NCI-H460 (cell line): ENCODE measurements at regions not wholly inside any gene's neighbourhood (a gene's known extent, or its start where the extent isn't known, plus 50 kb on each side); places are given as distances from the start of the nearest gene placed in this dataset.

Source experiments
- DNase-seq: peaks from one replicate; pipeline ENCODE4 v3.0.0-alpha.2; 2016; ENCODE audit warnings: low read depth; ENCODE audit errors: extremely low read depth

GRCh38 chr17:56648321-56648720, 54.8 kb downstream of the NOG start:
- DNase-seq = no peak

- DNase-seq = no peak
Observed at GRCh38 chr17:56648806-56649205, 55.3 kb downstream of the NOG start.

GRCh38 chr17:56652628-56653027, 59.1 kb downstream of the NOG start:
- no peak for DNase-seq

GRCh38 chr17:56653877-56654276, 60.4 kb downstream of the NOG start:
- peak; percentile 30 for DNase-seq

- DNase-seq = no peak
Observed at GRCh38 chr17:56656701-56657327, 63.3 kb downstream of the NOG start.

- DNase-seq = no peak
Observed at GRCh38 chr17:56658648-56659047, 65.1 kb downstream of the NOG start.

- DNase-seq = no peak
Observed at GRCh38 chr17:56659622-56660021, 66.1 kb downstream of the NOG start.

GRCh38 chr17:56661906-56662305, 68.4 kb downstream of the NOG start:
- DNase-seq = no peak

- DNase-seq = no peak
Observed at GRCh38 chr17:56665864-56666263, 72.4 kb downstream of the NOG start.

- DNase-seq = no peak
Observed at GRCh38 chr17:56667925-56668458, 74.5 kb downstream of the NOG start.

GRCh38 chr17:56672195-56672594, 78.7 kb downstream of the NOG start:
- no peak for DNase-seq

- DNase-seq = no peak
Observed at GRCh38 chr17:56674401-56674925, 81.0 kb downstream of the NOG start.

GRCh38 chr17:56675876-56676660, 82.6 kb downstream of the NOG start:
- no peak for DNase-seq

GRCh38 chr17:56676810-56677209, 83.3 kb downstream of the NOG start:
- DNase-seq = no peak

GRCh38 chr17:56678249-56679114, 85.0 kb downstream of the NOG start:
- DNase-seq = no peak

- peak; percentile 9 for DNase-seq
Observed at GRCh38 chr17:56679115-56679776, 85.7 kb downstream of the NOG start.

GRCh38 chr17:56679777-56680422, 86.4 kb downstream of the NOG start:
- no peak for DNase-seq

- DNase-seq = no peak
Observed at GRCh38 chr17:56680676-56681075, 87.2 kb downstream of the NOG start.

- no peak for DNase-seq
Observed at GRCh38 chr17:56681561-56682266, 88.2 kb downstream of the NOG start.
